CD4-positive, CD25-positive, alpha-beta regulatory T cell (primary cell): ENCODE measurements at regions not wholly inside any gene's neighbourhood (a gene's known extent, or its start where the extent isn't known, plus 50 kb on each side); places are given as distances from the start of the nearest gene placed in this dataset.
"Not testable (repeated sequence)": the region's sequence is repeated elsewhere in the genome, so short reads cannot be mapped to it uniquely, and the experiment has no call there.

ENCODE experiments used
- ATAC-seq, 2 donors: fragments of 150-1000 bp; cut with Tn5 transposase; one replicate each; pipeline ENCODE4 v1.10.0; 2021; ENCODE audit warnings: low read depth in 2 of 2, moderate number of reproducible peaks in 2 of 2, moderate library complexity in 1 of 2
- DNase-seq, 3 donors: peaks; one replicate each; pipeline versions ENCODE4 v3.0.0 to v3.0.0-alpha.2; 2012 to 2022; ENCODE audit warnings: mixed read lengths in 1 of 3
- H3K27ac ChIP-seq: one replicate; pipeline ENCODE4 v1.7.0; 2013; ENCODE audit warnings: mild to moderate bottlenecking, low read length; ENCODE audit not compliant: insufficient read depth, poor library complexity, severe bottlenecking
- H3K27me3 ChIP-seq: one replicate; pipeline ENCODE4 v1.7.0; 2013; ENCODE audit warnings: low read length; ENCODE audit not compliant: control insufficient read depth, insufficient read depth
- H3K36me3 ChIP-seq: one replicate; pipeline ENCODE4 v1.7.0; 2013; ENCODE audit warnings: mild to moderate bottlenecking, low read length, moderate library complexity; ENCODE audit not compliant: control insufficient read depth, insufficient read depth
- H3K4me1 ChIP-seq: 2 replicates; pipeline ENCODE4 v1.7.0; 2013; ENCODE audit warnings: mild to moderate bottlenecking, low read length; ENCODE audit not compliant: insufficient read depth, control insufficient read depth, poor library complexity, severe bottlenecking
- H3K4me3 ChIP-seq: one replicate; pipeline ENCODE4 v1.7.0; 2013; ENCODE audit warnings: low read depth, mild to moderate bottlenecking, low read length, moderate library complexity
- H3K9me3 ChIP-seq, 2 experiments: 1 replicate in 1 of 2; 2 replicates in 1 of 2; pipeline ENCODE4 v1.7.0; 2013; ENCODE audit warnings: low read length in 2 of 2, mild to moderate bottlenecking in 1 of 2, moderate library complexity in 1 of 2; ENCODE audit not compliant: control insufficient read depth in 2 of 2
- H3K27ac Mint-ChIP-seq, 3 donors: one replicate each; pipeline ENCODE4 v1.8.0; 2020 to 2022; ENCODE audit warnings: mild to moderate bottlenecking in 3 of 3, mixed read lengths in 3 of 3, moderate library complexity in 2 of 3
- H3K27me3 Mint-ChIP-seq: one replicate; pipeline ENCODE4 v1.8.0; 2022; ENCODE audit warnings: mild to moderate bottlenecking, mixed read lengths
- H3K36me3 Mint-ChIP-seq: one replicate; pipeline ENCODE4 v1.8.0; 2020; ENCODE audit warnings: mixed read lengths
- H3K4me1 Mint-ChIP-seq, 4 donors: one replicate each; pipeline ENCODE4 v1.8.0; 2020 to 2022; ENCODE audit warnings: mixed read lengths in 4 of 4, mild to moderate bottlenecking in 1 of 4
- H3K4me3 Mint-ChIP-seq, 4 donors: one replicate each; pipeline ENCODE4 v1.8.0; 2020 to 2022; ENCODE audit warnings: mild to moderate bottlenecking in 4 of 4, mixed read lengths in 4 of 4, moderate library complexity in 3 of 4
- H3K9me3 Mint-ChIP-seq, 7 donors: one replicate each; pipeline ENCODE4 v1.8.0; 2020 to 2022; ENCODE audit warnings: mixed read lengths in 7 of 7, mild to moderate bottlenecking in 3 of 7, moderate library complexity in 2 of 7

GRCh38 chr11:8773916-8774539, 91.4 kb downstream of the RPL27A start:
- no peaks in the 10 kb centered on the region for H3K36me3 Mint-ChIP-seq

GRCh38 chr11:8774916-8775315, 92.3 kb downstream of the RPL27A start:
- not testable (repeated sequence) for H3K27me3 Mint-ChIP-seq, H3K4me1 ChIP-seq, H3K4me3 Mint-ChIP-seq, ATAC-seq, H3K9me3 Mint-ChIP-seq, H3K27me3 ChIP-seq, H3K27ac Mint-ChIP-seq, DNase-seq, H3K4me3 ChIP-seq, H3K27ac ChIP-seq, H3K36me3 ChIP-seq, H3K9me3 ChIP-seq, H3K36me3 Mint-ChIP-seq, H3K4me1 Mint-ChIP-seq

More at GRCh38 chr11:8773916-8774539, 91.4 kb downstream of the RPL27A start:
- no peak overlapping the region for H3K27ac ChIP-seq
- peaks cover 4% of the 10 kb centered on the region for H3K27me3 Mint-ChIP-seq
- H3K9me3 ChIP-seq, result no peaks in the 10 kb centered on the region
- no peaks in the 10 kb centered on the region for H3K27me3 ChIP-seq
- ATAC-seq (no peak), DNase-seq (peak in 1 of 3 donors; percentile 8)
- H3K27ac Mint-ChIP-seq, result no peak overlapping the region
- H3K9me3 Mint-ChIP-seq, result no peaks in the 10 kb centered on the region
- H3K4me3 ChIP-seq, result no peak overlapping the region
- no peaks in the 10 kb centered on the region for H3K36me3 ChIP-seq
- no peaks in the 10 kb centered on the region for H3K4me1 ChIP-seq
- no peaks in the 10 kb centered on the region for H3K4me1 Mint-ChIP-seq
- no peak overlapping the region for H3K4me3 Mint-ChIP-seq

GRCh38 chr11:8775332-8775731, 92.7 kb downstream of the RPL27A start:
- Mint-ChIP-seq H3K4me1 (no peaks in the 10 kb centered on the region), H3K36me3 (no peaks in the 10 kb centered on the region), H3K27ac (no peak overlapping the region), H3K9me3 (no peaks in the 10 kb centered on the region), H3K4me3 (no peak overlapping the region), H3K27me3 (peaks cover 7% of the 10 kb centered on the region)
- Histone ChIP-seq H3K4me1 (no peaks in the 10 kb centered on the region), H3K9me3 (no peaks in the 10 kb centered on the region), H3K27me3 (no peaks in the 10 kb centered on the region), H3K4me3 (no peak overlapping the region), H3K27ac (no peak overlapping the region), H3K36me3 (no peaks in the 10 kb centered on the region)
- ATAC-seq (no peak), DNase-seq (no peak)

- DNase-seq (no peak), ATAC-seq (no peak)
- Mint-ChIP-seq H3K36me3 (no peaks in the 10 kb centered on the region), H3K4me1 (no peaks in the 10 kb centered on the region), H3K27ac (no peak overlapping the region), H3K4me3 (no peak overlapping the region), H3K27me3 (peaks cover 9% of the 10 kb centered on the region), H3K9me3 (no peaks in the 10 kb centered on the region)
- Histone ChIP-seq H3K27ac (no peak overlapping the region), H3K4me3 (no peak overlapping the region), H3K36me3 (no peaks in the 10 kb centered on the region), H3K9me3 (no peaks in the 10 kb centered on the region), H3K27me3 (peaks cover 2% of the 10 kb centered on the region), H3K4me1 (no peaks in the 10 kb centered on the region)
Observed at GRCh38 chr11:8775734-8776133, 93.1 kb downstream of the RPL27A start.

- H3K27ac Mint-ChIP-seq, result no peak overlapping the region
- Histone ChIP-seq H3K4me1 (no peaks in the 10 kb centered on the region), H3K27ac (no peak overlapping the region), H3K27me3 (peaks cover 2% of the 10 kb centered on the region), H3K4me3 (no peak overlapping the region), H3K9me3 (no peaks in the 10 kb centered on the region), H3K36me3 (no peaks in the 10 kb centered on the region)
- peaks cover 9% of the 10 kb centered on the region for H3K27me3 Mint-ChIP-seq
- DNase-seq (no peak), ATAC-seq (no peak)
- no peak overlapping the region for H3K4me3 Mint-ChIP-seq
- H3K9me3 Mint-ChIP-seq, result no peaks in the 10 kb centered on the region
- no peaks in the 10 kb centered on the region for H3K4me1 Mint-ChIP-seq
- no peaks in the 10 kb centered on the region for H3K36me3 Mint-ChIP-seq
Observed at GRCh38 chr11:8776209-8776608, 93.6 kb downstream of the RPL27A start.

- no peaks in the 10 kb centered on the region for H3K9me3 ChIP-seq
- H3K36me3 Mint-ChIP-seq, result no peaks in the 10 kb centered on the region
- no peak overlapping the region for H3K4me3 ChIP-seq
- H3K9me3 Mint-ChIP-seq, result no peaks in the 10 kb centered on the region
- H3K27me3 ChIP-seq, result peaks cover 2% of the 10 kb centered on the region
- H3K4me1 Mint-ChIP-seq, result no peaks in the 10 kb centered on the region
- no peak for ATAC-seq
- peaks cover 8% of the 10 kb centered on the region for H3K27me3 Mint-ChIP-seq
- no peak overlapping the region for H3K27ac Mint-ChIP-seq
- H3K4me1 ChIP-seq, result no peaks in the 10 kb centered on the region
- H3K36me3 ChIP-seq, result no peaks in the 10 kb centered on the region
- no peak overlapping the region for H3K4me3 Mint-ChIP-seq
- H3K27ac ChIP-seq, result no peak overlapping the region
- DNase-seq, result no peak
Observed at GRCh38 chr11:8777907-8778767, 95.5 kb downstream of the RPL27A start.

GRCh38 chr11:8779107-8779506, 96.5 kb downstream of the RPL27A start:
- H3K9me3 ChIP-seq, result no peaks in the 10 kb centered on the region
- no peaks in the 10 kb centered on the region for H3K36me3 Mint-ChIP-seq
- peaks cover 0 to 2% (median 0%) of the 10 kb centered on the region in 7 donors for H3K9me3 Mint-ChIP-seq
- H3K4me1 Mint-ChIP-seq, result no peaks in the 10 kb centered on the region
- H3K4me3 Mint-ChIP-seq, result no peak overlapping the region
- H3K27me3 Mint-ChIP-seq, result peaks cover 14% of the 10 kb centered on the region
- H3K27ac Mint-ChIP-seq, result no peak overlapping the region
- peaks cover 2% of the 10 kb centered on the region for H3K27me3 ChIP-seq
- H3K36me3 ChIP-seq, result no peaks in the 10 kb centered on the region
- no peak overlapping the region for H3K27ac ChIP-seq
- no peaks in the 10 kb centered on the region for H3K4me1 ChIP-seq
- DNase-seq (no peak), ATAC-seq (no peak)
- H3K4me3 ChIP-seq, result no peak overlapping the region

GRCh38 chr11:8779732-8780131, 97.1 kb downstream of the RPL27A start:
- DNase-seq, result no peak
- no peaks in the 10 kb centered on the region for H3K4me1 ChIP-seq
- no peak overlapping the region for H3K4me3 ChIP-seq
- no peak overlapping the region for H3K27ac ChIP-seq
- H3K9me3 Mint-ChIP-seq, result peaks cover 0 to 2% (median 0%) of the 10 kb centered on the region in 7 donors
- H3K36me3 Mint-ChIP-seq, result no peaks in the 10 kb centered on the region
- peaks cover 2% of the 10 kb centered on the region for H3K27me3 ChIP-seq
- no peaks in the 10 kb centered on the region for H3K36me3 ChIP-seq
- no peak for ATAC-seq
- no peaks in the 10 kb centered on the region for H3K4me1 Mint-ChIP-seq
- H3K27me3 Mint-ChIP-seq, result peaks cover 14% of the 10 kb centered on the region
- no peaks in the 10 kb centered on the region for H3K9me3 ChIP-seq
- no peak overlapping the region for H3K27ac Mint-ChIP-seq
- no peak overlapping the region for H3K4me3 Mint-ChIP-seq
